IPS-18a (cell line): ENCODE measurements at regions not wholly inside any gene's neighbourhood (a gene's known extent, or its start where the extent isn't known, plus 50 kb on each side); places are given as distances from the start of the nearest gene placed in this dataset.
"Not testable (repeated sequence)": the region's sequence is repeated elsewhere in the genome, so short reads cannot be mapped to it uniquely, and the experiment has no call there.

ENCODE experiments used
- H3K27ac ChIP-seq: one replicate; pipeline ENCODE4 v1.5.1; 2013; ENCODE audit warnings: low read length
- H3K27me3 ChIP-seq: one replicate; pipeline ENCODE4 v1.6.1; 2013; ENCODE audit warnings: mild to moderate bottlenecking, low read length; ENCODE audit not compliant: control insufficient read depth, insufficient read depth
- H3K36me3 ChIP-seq: one replicate; pipeline ENCODE4 v1.6.1; 2013; ENCODE audit warnings: low read depth, low read length; ENCODE audit not compliant: control insufficient read depth
- H3K4me1 ChIP-seq: one replicate; pipeline ENCODE4 v1.6.1; 2013; ENCODE audit warnings: low read depth, low read length; ENCODE audit not compliant: control insufficient read depth
- H3K4me3 ChIP-seq: one replicate; pipeline ENCODE4 v1.5.1; 2013; ENCODE audit warnings: low read length
- H3K9ac ChIP-seq: one replicate; pipeline ENCODE4 v1.6.1; 2013; ENCODE audit warnings: mild to moderate bottlenecking, low read length, moderate library complexity
- H3K9me3 ChIP-seq: one replicate; pipeline ENCODE4 v1.6.1; 2013; ENCODE audit warnings: low read depth, low read length; ENCODE audit not compliant: control insufficient read depth

DNA sequence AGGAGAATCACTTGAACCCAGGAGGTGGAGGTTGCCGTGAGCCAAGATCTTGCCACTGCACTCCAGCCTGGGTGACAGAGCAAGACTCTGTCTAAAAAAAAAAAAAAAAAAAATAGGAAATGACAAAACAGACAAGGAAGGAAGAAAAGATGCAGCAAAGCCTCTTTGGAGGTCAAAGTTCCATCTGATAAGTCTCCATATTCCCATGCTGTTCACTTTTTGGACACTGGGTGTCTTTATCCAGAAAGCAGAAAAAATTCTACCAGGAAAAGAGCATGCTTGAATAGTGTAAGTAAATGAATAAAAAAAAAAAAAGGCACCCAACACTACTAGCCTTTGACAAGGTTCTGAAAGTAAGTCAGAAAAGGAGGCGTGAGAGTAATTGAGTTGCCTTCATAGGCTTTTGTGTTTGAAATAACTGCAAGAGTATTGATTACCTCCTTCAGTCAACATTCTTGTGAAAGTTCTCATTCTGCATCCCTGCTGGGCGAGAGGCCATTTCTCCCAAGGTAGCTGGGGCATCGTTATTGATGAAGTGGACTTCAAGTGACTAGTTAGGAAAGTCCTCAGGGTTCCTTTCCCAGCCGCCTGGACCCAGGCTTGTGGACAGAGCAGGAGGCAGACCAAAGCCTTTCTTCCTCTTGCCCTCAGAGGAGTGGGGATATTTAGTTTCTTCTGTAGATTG lies 133.3 kb upstream of the KIF5B start:
- Histone ChIP-seq H3K27me3 (no peaks in the 10 kb centered on the region), H3K4me3 (no peak overlapping the region), H3K4me1 (no peaks in the 10 kb centered on the region), H3K9ac (no peak overlapping the region), H3K9me3 (no peaks in the 10 kb centered on the region), H3K27ac (no peak overlapping the region), H3K36me3 (no peaks in the 10 kb centered on the region)

DNA sequence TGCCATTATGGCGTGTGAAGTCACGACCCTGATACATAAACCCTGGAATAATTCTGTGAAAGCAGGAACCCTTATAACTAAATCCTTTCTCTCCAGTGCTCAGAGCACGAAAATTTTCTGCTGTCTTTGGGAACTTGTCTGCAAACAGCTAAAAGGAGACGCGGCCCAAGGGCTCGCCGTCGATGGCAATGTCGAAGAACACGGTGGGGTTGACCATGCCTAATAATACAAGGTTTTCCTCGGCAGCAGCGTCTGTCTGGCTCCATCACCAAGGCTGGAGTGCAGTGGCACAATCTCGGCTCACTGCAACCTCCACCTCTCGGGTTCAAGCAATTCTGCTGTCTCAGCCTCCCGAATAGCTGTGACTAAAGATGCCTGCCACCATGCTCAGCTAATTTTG lies 132.4 kb upstream of the KIF5B start:
- not testable (repeated sequence) for H3K4me1 ChIP-seq, H3K9ac ChIP-seq, H3K27ac ChIP-seq, H3K36me3 ChIP-seq, H3K9me3 ChIP-seq, H3K27me3 ChIP-seq, H3K4me3 ChIP-seq

DNA sequence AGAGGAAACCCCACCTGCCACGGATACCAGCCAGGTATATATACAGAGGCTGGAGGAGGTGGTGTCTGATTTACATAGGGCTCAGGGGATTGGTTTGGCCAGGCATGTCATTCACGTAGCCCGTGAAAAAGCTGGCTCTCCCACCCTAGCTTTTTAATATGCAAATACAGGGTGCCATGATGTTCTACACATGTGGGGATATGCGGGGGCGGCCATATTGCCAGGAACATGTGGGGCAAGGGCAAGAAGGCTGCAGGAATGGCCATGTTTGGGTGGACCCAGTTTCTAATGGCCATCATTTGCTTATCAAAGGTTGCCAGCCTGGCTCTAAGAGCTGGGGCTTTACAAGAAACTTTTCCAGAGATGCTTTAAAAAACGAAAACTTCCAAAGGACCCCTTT lies 131.5 kb upstream of the KIF5B start:
- Histone ChIP-seq H3K36me3 (no peaks in the 10 kb centered on the region), H3K9me3 (no peaks in the 10 kb centered on the region), H3K27me3 (no peaks in the 10 kb centered on the region), H3K4me3 (no peak overlapping the region), H3K4me1 (no peaks in the 10 kb centered on the region), H3K27ac (no peak overlapping the region), H3K9ac (no peak overlapping the region)

DNA sequence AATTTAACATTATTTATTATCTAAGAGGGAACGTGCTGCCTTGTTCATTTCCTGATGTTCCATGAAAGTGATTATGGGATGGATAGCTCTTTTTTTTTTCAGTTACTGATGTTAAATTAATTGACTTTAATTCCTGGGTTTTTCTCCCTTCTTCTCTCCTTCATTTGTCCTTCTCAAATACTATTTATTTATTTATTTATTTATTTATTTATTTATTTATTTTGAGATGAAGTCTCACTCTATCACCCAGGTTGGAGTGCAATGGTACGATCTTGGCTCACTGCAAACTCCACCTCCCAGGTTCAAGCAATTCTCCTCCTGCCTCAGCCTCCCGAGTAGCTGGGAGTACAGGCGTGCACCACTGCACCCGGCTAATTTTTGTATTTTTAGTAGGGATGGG lies 127.4 kb upstream of the KIF5B start:
- H3K27ac ChIP-seq, H3K9me3 ChIP-seq, H3K27me3 ChIP-seq, H3K4me1 ChIP-seq, H3K4me3 ChIP-seq, H3K36me3 ChIP-seq, H3K9ac ChIP-seq: not testable (repeated sequence)

DNA sequence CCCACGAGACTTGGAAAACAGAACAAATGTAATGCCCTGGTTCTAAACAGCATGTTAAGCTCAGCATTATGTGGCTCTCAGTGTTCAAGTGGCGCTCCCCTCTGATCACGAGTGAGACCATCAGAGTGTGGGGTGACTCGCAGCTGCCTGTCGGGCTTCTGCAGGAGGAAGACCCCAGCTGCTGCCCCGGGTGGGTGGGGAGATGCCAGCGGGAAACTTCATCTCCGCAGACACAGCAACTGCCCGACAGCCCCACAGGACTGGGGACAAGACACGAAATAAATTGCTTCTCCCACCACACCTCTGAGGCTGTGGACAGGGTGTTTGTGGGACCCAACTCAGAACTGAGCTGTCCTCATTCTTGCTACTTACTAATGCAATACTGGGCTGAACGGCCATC lies 126.3 kb upstream of the KIF5B start:
- no peak overlapping the region for H3K27ac ChIP-seq
- no peaks in the 10 kb centered on the region for H3K4me1 ChIP-seq
- H3K36me3 ChIP-seq, result no peaks in the 10 kb centered on the region
- H3K9ac ChIP-seq, result no peak overlapping the region
- H3K27me3 ChIP-seq, result no peaks in the 10 kb centered on the region
- no peaks in the 10 kb centered on the region for H3K9me3 ChIP-seq
- H3K4me3 ChIP-seq, result no peak overlapping the region

DNA sequence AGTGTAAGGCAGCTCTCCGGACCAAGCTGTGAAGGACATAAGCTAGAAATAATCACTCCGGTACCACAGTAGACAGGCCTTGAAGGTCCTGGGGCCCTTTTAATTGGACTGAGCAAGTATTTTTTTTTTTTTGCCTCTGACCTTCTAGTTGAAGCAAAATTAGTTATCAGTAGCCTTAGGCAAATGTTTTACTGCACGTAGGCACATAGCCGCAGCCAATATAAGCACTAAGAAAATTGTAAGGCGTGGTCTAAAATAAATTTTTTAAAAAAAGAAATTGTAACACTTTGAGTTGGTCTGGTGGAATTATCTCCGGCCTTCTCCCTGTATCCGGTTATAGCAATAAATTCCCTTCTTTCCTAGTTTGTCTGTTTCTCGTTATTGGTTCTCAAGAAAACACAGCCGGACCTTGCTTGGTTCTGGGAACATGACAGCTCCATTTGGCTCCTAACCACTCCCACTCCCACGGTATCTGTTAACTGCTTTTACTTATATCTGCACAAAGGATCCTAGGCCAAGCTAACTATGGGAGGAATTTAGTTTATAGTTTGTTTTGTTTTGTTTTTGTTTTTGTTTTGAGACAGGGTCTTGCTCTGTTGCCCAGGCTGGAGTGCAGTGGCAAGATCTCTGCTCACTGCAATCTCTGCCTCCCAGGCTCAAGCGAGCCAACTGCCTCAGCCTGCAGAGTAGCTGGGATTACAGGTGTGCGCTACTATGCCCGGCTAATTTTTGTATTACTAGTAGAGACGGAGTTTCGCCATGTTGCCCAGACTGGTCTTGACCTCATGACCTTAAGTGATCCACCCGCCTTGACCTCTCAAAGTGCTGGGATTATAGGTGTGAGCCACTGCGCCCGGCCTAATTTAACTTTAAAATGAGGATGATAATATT lies 124.4 kb upstream of the KIF5B start:
- Histone ChIP-seq H3K9ac (no peak overlapping the region), H3K27ac (no peak overlapping the region), H3K27me3 (no peaks in the 10 kb centered on the region), H3K36me3 (no peaks in the 10 kb centered on the region), H3K9me3 (no peaks in the 10 kb centered on the region), H3K4me1 (no peaks in the 10 kb centered on the region), H3K4me3 (no peak overlapping the region)

DNA sequence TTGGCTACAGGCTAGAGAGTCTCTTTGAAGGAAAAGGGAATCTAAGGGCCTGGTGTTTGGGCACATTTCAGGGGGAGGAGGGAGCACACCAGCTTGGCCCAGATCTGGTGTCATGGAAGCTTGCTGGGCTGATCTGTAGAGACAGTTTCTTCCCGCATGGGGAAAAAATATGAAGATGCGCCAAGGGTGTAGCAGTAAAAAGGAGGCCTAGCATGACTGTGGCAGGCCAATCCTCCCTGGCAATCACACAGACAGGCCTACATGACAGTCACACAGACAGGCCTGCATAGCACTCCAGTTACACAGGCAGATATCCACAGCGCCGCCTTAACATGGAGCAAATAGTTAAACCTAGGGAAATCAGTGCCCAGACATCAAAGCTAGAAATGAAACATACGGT lies 123.6 kb upstream of the KIF5B start:
- H3K4me1 ChIP-seq, result no peaks in the 10 kb centered on the region
- no peaks in the 10 kb centered on the region for H3K36me3 ChIP-seq
- no peaks in the 10 kb centered on the region for H3K9me3 ChIP-seq
- H3K4me3 ChIP-seq, result no peak overlapping the region
- H3K27ac ChIP-seq, result no peak overlapping the region
- no peak overlapping the region for H3K9ac ChIP-seq
- no peaks in the 10 kb centered on the region for H3K27me3 ChIP-seq

DNA sequence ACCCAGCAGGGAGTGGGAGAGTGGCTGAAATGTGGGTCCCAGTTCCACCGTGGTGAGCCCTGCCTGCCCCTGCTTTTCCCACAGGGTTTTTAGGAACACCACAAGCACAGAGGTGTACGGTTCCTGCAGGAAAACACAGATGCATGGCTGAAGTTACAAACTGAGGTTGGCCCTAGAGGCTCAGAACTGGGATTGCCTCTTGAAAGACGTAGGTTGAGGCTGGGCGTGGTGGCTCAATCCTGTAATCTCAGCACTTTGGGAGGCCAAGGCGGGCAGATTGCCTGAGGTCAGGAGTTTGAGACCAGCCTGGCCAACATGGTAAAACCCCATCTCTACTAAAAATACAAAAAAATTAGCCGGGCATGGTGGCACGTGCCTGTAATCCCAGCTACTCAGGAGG lies 121.4 kb upstream of the KIF5B start:
- not testable (repeated sequence) for H3K27ac ChIP-seq, H3K4me1 ChIP-seq, H3K4me3 ChIP-seq, H3K9me3 ChIP-seq, H3K27me3 ChIP-seq, H3K9ac ChIP-seq, H3K36me3 ChIP-seq

DNA sequence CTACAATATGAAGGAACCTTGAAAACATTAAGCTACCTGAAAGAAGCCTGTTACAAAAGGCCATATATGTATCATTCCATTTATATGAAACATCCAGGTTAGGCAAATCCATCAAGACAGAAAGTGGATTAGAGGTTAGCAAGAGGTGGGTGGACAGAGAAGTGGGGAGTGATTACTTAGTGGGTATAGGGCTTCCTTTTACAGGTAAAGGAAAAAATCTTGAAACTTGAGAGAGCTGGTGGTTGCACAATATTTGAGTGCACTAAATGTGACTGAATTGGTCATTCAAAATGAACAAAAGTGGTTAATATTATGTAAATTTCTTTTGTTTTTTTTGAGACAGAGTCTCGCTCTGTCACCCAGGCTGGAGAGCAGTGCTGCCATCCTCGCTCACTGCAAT lies 119.4 kb upstream of the KIF5B start:
- H3K27me3 ChIP-seq, result no peaks in the 10 kb centered on the region
- no peak overlapping the region for H3K27ac ChIP-seq
- no peaks in the 10 kb centered on the region for H3K9me3 ChIP-seq
- H3K9ac ChIP-seq, result no peak overlapping the region
- H3K4me1 ChIP-seq, result no peaks in the 10 kb centered on the region
- H3K36me3 ChIP-seq, result no peaks in the 10 kb centered on the region
- no peak overlapping the region for H3K4me3 ChIP-seq

DNA sequence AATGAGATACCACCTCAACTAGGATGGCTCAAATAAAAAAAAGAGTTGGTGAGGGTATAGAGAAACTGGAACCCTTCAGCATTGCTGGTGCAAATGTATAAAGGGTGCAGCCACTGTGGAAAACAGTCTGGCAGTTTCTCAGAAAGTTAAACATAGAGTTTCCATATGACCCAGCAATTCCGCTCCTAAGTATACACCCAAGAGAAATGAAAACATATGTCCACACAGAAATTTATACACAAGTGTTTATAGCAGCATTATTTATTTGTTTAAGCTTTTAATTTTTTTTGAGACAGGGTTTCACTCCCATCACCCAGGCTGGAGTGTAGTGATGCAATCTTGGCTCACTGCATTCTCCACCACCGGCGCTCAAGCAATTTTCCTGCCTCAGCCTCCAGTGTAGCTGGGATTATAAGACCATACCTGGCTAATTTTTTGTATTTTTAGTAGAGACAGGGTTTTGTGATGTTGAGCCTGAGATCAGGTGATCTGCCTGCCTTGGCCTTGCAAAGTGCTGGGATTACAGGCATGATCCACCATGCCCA lies 118.2 kb upstream of the KIF5B start:
- no peak overlapping the region for H3K4me3 ChIP-seq
- no peaks in the 10 kb centered on the region for H3K27me3 ChIP-seq
- H3K9ac ChIP-seq, result no peak overlapping the region
- no peak overlapping the region for H3K27ac ChIP-seq
- H3K4me1 ChIP-seq, result no peaks in the 10 kb centered on the region
- no peaks in the 10 kb centered on the region for H3K36me3 ChIP-seq
- no peaks in the 10 kb centered on the region for H3K9me3 ChIP-seq

DNA sequence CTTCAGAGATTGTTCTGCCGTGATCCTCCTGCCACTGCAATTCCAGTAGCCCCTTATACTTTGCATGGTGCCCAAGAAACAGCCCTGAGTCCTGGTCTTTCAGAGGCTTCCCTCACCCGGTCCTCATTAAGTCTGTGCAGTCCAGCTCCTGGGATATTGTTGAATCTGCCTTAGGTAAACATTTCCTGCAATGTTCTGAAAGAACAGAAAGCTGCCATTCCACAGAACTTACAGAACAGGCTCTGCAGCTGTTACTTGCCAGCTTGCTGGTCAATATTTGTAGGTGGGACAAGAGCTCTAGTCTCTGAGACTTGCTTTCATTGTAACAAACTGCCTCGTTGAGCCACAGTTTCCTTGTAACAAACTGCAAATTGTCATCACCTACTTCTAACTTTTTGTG lies 115.0 kb upstream of the KIF5B start:
- H3K4me1 ChIP-seq, result no peaks in the 10 kb centered on the region
- no peak overlapping the region for H3K27ac ChIP-seq
- no peak overlapping the region for H3K9ac ChIP-seq
- H3K9me3 ChIP-seq, result no peaks in the 10 kb centered on the region
- H3K4me3 ChIP-seq, result no peak overlapping the region
- H3K36me3 ChIP-seq, result no peaks in the 10 kb centered on the region
- H3K27me3 ChIP-seq, result no peaks in the 10 kb centered on the region

DNA sequence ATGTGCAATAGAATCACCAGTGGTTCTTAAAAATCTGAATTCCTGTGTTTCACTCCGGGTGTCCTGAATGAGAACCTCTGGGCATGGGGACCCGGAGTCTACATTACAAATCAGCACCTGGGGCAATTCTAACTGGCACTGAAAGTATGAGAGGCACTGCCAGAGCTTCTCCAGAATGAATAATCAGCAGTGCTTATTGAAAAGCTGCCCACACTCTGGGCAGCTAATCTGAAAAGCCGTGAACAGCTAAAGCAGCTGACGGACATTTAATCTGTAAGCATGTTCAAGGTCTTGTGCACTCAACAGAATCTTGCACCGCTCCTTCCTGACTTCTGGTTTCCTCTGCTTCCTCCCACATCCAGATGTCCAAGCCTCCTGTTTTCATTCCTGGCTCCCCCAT lies 113.3 kb upstream of the KIF5B start:
- no peaks in the 10 kb centered on the region for H3K4me1 ChIP-seq
- H3K9me3 ChIP-seq, result no peaks in the 10 kb centered on the region
- H3K9ac ChIP-seq, result no peak overlapping the region
- H3K4me3 ChIP-seq, result no peak overlapping the region
- H3K27ac ChIP-seq, result no peak overlapping the region
- no peaks in the 10 kb centered on the region for H3K36me3 ChIP-seq
- H3K27me3 ChIP-seq, result no peaks in the 10 kb centered on the region
